ENCODE measurements at regions not wholly inside any gene's neighbourhood (a gene's known extent, or its start where the extent isn't known, plus 50 kb on each side); places are given as distances from the start of the nearest gene placed in this dataset.

GRCh38 chr6:94150886-94151285, 731.5 kb upstream of the EPHA7 start:
- TF ChIP-seq CTCF (IDR thresholded peaks at IDR 0.05) (no peak), POLR2A (IDR thresholded peaks at IDR 0.05) (no peak), EP300 (IDR thresholded peaks at IDR 0.05) (no peak)

All from tibial nerve (tissue), 4 donors.